Fibroblast of skin of scalp (primary cell): ENCODE measurements at regions not wholly inside any gene's neighbourhood (a gene's known extent, or its start where the extent isn't known, plus 50 kb on each side); places are given as distances from the start of the nearest gene placed in this dataset.
"Not testable (repeated sequence)": the region's sequence is repeated elsewhere in the genome, so short reads cannot be mapped to it uniquely, and the experiment has no call there.

Source experiments
- DNase-seq: peaks from one replicate; pipeline ENCODE4 v3.0.0-alpha.2; 2013

- no peak for DNase-seq
Observed at GRCh38 chr11:37402663-37403062, 804.6 kb upstream of the RAG2 start.

GRCh38 chr11:37394236-37394870, 796.3 kb upstream of the RAG2 start:
- DNase-seq: no peak

GRCh38 chr11:37391615-37392014, 793.6 kb upstream of the RAG2 start:
- no peak for DNase-seq

GRCh38 chr11:37390576-37391083, 792.6 kb upstream of the RAG2 start:
- no peak for DNase-seq

- DNase-seq: no peak
Observed at GRCh38 chr11:37378958-37379357, 780.9 kb upstream of the RAG2 start.

- no peak for DNase-seq
Observed at GRCh38 chr11:37372667-37373066, 774.6 kb upstream of the RAG2 start.

- no peak for DNase-seq
Observed at GRCh38 chr11:37371346-37371970, 773.4 kb upstream of the RAG2 start.

- DNase-seq: no peak
Observed at GRCh38 chr11:37370817-37371216, 772.8 kb upstream of the RAG2 start.

GRCh38 chr11:37364246-37364839, 766.3 kb upstream of the RAG2 start:
- DNase-seq: no peak

- DNase-seq: no peak
Observed at GRCh38 chr11:37353192-37353591, 755.2 kb upstream of the RAG2 start.

- no peak for DNase-seq
Observed at GRCh38 chr11:37352485-37352884, 754.4 kb upstream of the RAG2 start.

GRCh38 chr11:37343290-37343689, 745.3 kb upstream of the RAG2 start:
- DNase-seq: no peak

GRCh38 chr11:37336401-37336800, 738.4 kb upstream of the RAG2 start:
- no peak for DNase-seq

GRCh38 chr11:37333345-37333744, 735.3 kb upstream of the RAG2 start:
- no peak for DNase-seq

GRCh38 chr11:37323843-37324242, 725.8 kb upstream of the RAG2 start:
- DNase-seq: no peak

- no peak for DNase-seq
Observed at GRCh38 chr11:37322333-37323194, 724.5 kb upstream of the RAG2 start.

- DNase-seq: peak; percentile 19
Observed at GRCh38 chr11:37320921-37321320, 722.9 kb upstream of the RAG2 start.

- no peak for DNase-seq
Observed at GRCh38 chr11:37317803-37318202, 719.8 kb upstream of the RAG2 start.

- no peak for DNase-seq
Observed at GRCh38 chr11:37313266-37313665, 715.2 kb upstream of the RAG2 start.

GRCh38 chr11:37306563-37306962, 708.5 kb upstream of the RAG2 start:
- DNase-seq: no peak

GRCh38 chr11:37301405-37301804, 703.4 kb upstream of the RAG2 start:
- not testable (repeated sequence) for DNase-seq

GRCh38 chr11:37298173-37298572, 700.1 kb upstream of the RAG2 start:
- no peak for DNase-seq

GRCh38 chr11:37286890-37287289, 688.9 kb upstream of the RAG2 start:
- DNase-seq: no peak
